Adrenal gland (tissue), 9 donors: ENCODE measurements at regions not wholly inside any gene's neighbourhood (a gene's known extent, or its start where the extent isn't known, plus 50 kb on each side); places are given as distances from the start of the nearest gene placed in this dataset.

ENCODE experiments used
- DNase-seq, 7 donors: peaks; one replicate each; pipeline ENCODE4 v3.0.0-alpha.2; 2019 to 2020
- H3K27ac ChIP-seq, 5 donors: fragments of 200-600 bp; sonication (generic) in 4 of 5; 1 replicate in 3 of 5; 2 replicates in 2 of 5; pipeline versions ENCODE4 v1.5.1 to v1.8.0; 2016 to 2020; ENCODE audit warnings: mild to moderate bottlenecking in 1 of 5
- H3K27me3 ChIP-seq: fragments of 200-600 bp; 2 replicates; pipeline ENCODE4 v1.8.0; 2021
- H3K36me3 ChIP-seq, 2 donors: fragments of 200-600 bp; replicated peaks in 1 of 2; 1 replicate in 1 of 2; 2 replicates in 1 of 2; pipeline versions ENCODE4 v1.5.1 to v1.8.0; 2018 to 2022
- H3K4me1 ChIP-seq, 2 donors: fragments of 200-600 bp; replicated peaks in 1 of 2; 1 replicate in 1 of 2; 2 replicates in 1 of 2; pipeline versions ENCODE4 v1.5.1 to v1.8.0; 2018 to 2021
- H3K4me3 ChIP-seq, 4 donors: fragments of 200-600 bp; sonication (generic) in 3 of 4; one replicate each; pipeline ENCODE4 v1.5.1; 2016 to 2018
- H3K9me3 ChIP-seq, 3 donors: fragments of 200-600 bp; sonication (generic) in 1 of 3; replicated peaks in 1 of 3; 1 replicate in 2 of 3; 2 replicates in 1 of 3; pipeline versions ENCODE4 v1.5.1 to v1.8.0; 2016 to 2021
- POLR2A ChIP-seq, 2 donors: fragments of 450-650 bp; IDR thresholded peaks; one replicate each; pipeline ENCODE4 v1.6.1; 2017; ENCODE audit warnings: antibody characterized with exemption in 2 of 2, mild to moderate bottlenecking in 2 of 2, moderate library complexity in 1 of 2
- WGBS, 4 donors: extraction: QIAGEN DNeasy Blood & Tissue Kit in 2 of 4; methylation state at CpG; one replicate each; pipeline versions ENCODE4 v1.1.5 to v1.1.7; 2013 to 2017; 5-methylcytosine and 5-hydroxymethylcytosine counted together
- intact Hi-C, 2 donors: fragments of 100-400 bp; cut with DNase I; formaldehyde crosslinking; loops; one replicate each; pipeline versions ENCODE4 v1.14.1 to v1.15.0; 2022 to 2023
- TF ChIP-seq, protein P1 (sequence below), 6 experiments: fragments of 450-650 bp in 4 of 6; fragments of 200-600 bp in 2 of 6; sonication (generic) in 1 of 6; IDR thresholded peaks; 1 replicate in 5 of 6; 2 replicates in 1 of 6; pipeline versions ENCODE4 v1.5.1 to v1.8.0; 2016 to 2021; ENCODE audit warnings: antibody characterized with exemption in 6 of 6, mild to moderate bottlenecking in 2 of 6, moderate library complexity in 1 of 6
- donor health status: healthy with polysubstance abuse.
- donor health status: Bipolar disorder and iron deficiency.
- donor health status: DM: yes; HTN: yes; CAD: no.
- donor health status: DM: no; HTN: no; CAD: no.
- donor health status: DM: no; HTN: no; CAD: no.

DNA sequence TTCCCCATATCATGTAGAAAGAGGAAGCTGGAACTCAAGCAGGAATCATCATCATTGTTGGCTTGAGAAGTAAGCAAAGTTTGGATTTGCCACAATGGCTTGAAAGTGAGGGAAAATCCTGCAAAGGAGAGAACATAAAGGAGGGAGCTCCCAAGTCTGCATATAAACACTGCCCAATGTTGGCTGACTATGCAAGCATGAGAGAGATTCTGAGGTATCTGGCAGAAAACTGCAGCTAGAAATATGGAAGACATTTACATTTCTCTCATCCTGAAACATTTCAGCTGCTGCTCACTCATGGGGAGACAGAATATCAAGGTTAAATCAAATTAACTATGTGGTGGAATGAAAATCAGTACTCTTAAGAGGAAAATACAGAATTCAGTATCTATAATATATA lies 415.6 kb upstream of the TNC start:
- Histone ChIP-seq H3K4me3 (no peak overlapping the region), H3K27ac (no peak overlapping the region), H3K4me1 (no peaks in the 10 kb centered on the region), H3K27me3 (no peaks in the 10 kb centered on the region), H3K9me3 (no peaks in the 10 kb centered on the region), H3K36me3 (no peaks in the 10 kb centered on the region)
- intact Hi-C loops, result no loop called here
- no peak for DNase-seq
- TF ChIP-seq, protein P1, sequence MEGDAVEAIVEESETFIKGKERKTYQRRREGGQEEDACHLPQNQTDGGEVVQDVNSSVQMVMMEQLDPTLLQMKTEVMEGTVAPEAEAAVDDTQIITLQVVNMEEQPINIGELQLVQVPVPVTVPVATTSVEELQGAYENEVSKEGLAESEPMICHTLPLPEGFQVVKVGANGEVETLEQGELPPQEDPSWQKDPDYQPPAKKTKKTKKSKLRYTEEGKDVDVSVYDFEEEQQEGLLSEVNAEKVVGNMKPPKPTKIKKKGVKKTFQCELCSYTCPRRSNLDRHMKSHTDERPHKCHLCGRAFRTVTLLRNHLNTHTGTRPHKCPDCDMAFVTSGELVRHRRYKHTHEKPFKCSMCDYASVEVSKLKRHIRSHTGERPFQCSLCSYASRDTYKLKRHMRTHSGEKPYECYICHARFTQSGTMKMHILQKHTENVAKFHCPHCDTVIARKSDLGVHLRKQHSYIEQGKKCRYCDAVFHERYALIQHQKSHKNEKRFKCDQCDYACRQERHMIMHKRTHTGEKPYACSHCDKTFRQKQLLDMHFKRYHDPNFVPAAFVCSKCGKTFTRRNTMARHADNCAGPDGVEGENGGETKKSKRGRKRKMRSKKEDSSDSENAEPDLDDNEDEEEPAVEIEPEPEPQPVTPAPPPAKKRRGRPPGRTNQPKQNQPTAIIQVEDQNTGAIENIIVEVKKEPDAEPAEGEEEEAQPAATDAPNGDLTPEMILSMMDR (IDR thresholded peaks at IDR 0.05), result no peak
- no peak for TF ChIP-seq POLR2A (IDR thresholded peaks at IDR 0.05)

DNA sequence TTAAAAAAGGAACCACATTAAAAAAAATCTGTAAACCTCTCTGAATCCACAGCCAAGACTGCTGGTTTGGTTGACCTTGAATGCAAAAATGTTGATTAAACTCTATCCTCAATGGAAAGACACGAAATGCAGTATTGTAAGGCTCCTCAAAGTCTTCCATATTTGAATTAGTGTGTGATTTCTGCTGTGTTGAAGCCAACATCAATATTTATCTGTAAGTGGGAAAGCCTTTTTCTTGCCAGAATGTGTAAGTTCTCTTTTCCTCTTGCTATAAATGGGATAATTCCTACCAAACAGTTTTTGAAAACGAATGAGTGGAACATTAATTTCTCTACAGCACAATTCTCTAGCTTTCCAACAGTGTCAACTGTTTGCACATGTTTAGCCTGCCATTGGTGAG lies 422.1 kb upstream of the TNC start:
- Histone ChIP-seq H3K4me3 (no peak overlapping the region), H3K27ac (no peak overlapping the region), H3K36me3 (no peaks in the 10 kb centered on the region), H3K9me3 (no peaks in the 10 kb centered on the region), H3K4me1 (no peaks in the 10 kb centered on the region), H3K27me3 (no peaks in the 10 kb centered on the region)
- TF ChIP-seq POLR2A (IDR thresholded peaks at IDR 0.05), result no peak
- TF ChIP-seq, protein P1 (IDR thresholded peaks at IDR 0.05), result no peak
- intact Hi-C loops, result no loop called here
- 36 to 41% (median 37%) methylated on average over 2 of the region's 2 CpGs for WGBS, 4 donors
- no peak for DNase-seq

DNA sequence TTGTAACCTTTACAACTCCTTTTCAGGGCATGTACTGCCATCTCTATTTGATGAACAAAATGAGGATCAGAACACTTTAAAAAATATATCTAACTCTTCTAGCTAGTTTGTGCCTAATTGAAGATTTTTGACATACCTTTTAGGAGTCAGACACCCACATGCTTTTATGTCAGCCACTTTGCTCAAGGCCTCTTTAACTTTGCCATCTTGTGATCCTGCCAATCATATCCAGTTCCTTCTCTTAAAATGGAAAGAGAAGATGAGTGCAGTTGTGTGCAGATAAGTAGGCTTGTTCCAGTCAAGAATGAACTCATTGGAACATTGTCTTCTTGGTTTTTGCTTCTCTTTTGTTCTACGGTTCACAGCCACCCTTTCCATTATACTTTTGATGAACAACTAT lies 425.6 kb upstream of the TNC start:
- WGBS, 4 donors, result 70 to 83% (median 78%) methylated on average over 1 of the region's 1 CpG
- DNase-seq, result no peak
- Histone ChIP-seq H3K9me3 (no peaks in the 10 kb centered on the region), H3K4me3 (no peak overlapping the region), H3K27me3 (no peaks in the 10 kb centered on the region), H3K4me1 (no peaks in the 10 kb centered on the region), H3K27ac (no peak overlapping the region), H3K36me3 (no peaks in the 10 kb centered on the region)
- intact Hi-C loops, result no loop called here
- TF ChIP-seq POLR2A (IDR thresholded peaks at IDR 0.05), result no peak
- TF ChIP-seq, protein P1 (IDR thresholded peaks at IDR 0.05), result no peak

DNA sequence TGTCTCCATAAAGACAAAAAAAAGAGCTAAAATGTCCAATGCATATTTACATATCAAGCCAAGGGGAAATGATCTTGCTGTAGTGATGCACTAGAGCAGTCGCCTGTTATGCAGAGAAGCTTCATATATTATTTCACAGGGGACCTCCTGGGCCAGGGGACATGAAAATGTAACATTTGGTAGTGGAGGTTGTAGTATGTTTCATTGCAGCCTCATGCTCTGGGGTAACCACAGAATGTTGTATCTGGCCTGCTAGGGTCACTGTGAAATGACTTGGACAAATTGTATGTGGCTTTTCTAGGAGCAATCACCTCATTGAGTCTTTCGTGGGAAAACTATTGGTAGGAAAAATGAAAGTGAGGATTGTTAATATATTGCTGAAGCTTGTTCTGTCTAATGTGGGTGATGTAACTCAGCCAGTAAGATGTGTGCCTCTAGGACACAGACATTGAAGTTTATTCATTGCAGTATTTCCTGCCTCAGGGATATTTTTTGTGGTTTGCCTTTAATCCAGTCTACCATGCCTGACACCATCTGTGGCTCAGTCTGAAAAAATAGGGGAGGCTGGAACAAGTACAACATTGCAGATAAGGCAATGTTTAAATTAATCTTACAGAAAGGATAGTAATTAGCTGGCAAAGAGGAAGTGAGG lies 430.8 kb upstream of the TNC start:
- no peak for DNase-seq
- no peaks in the 10 kb centered on the region for H3K27me3 ChIP-seq
- TF ChIP-seq, protein P1 (IDR thresholded peaks at IDR 0.05), result no peak
- TF ChIP-seq POLR2A (IDR thresholded peaks at IDR 0.05), result no peak
- no peaks in the 10 kb centered on the region for H3K9me3 ChIP-seq
- no peak overlapping the region for H3K27ac ChIP-seq
- no peak overlapping the region for H3K4me3 ChIP-seq
- WGBS, 4 donors, result 33 to 52% (median 40%) methylated on average over 2 of the region's 2 CpGs
- no peaks in the 10 kb centered on the region for H3K36me3 ChIP-seq
- intact Hi-C loops, result loop anchor here in 1 of 2 donors (5.0 kb wide), 1 partner anchor 51 kb away; no protein-coding TSS in a partner anchor
- H3K4me1 ChIP-seq, result no peaks in the 10 kb centered on the region
